HL-60 (cell line): ENCODE measurements at regions not wholly inside any gene's neighbourhood (a gene's known extent, or its start where the extent isn't known, plus 50 kb on each side); places are given as distances from the start of the nearest gene placed in this dataset.
"Not testable (repeated sequence)": the region's sequence is repeated elsewhere in the genome, so short reads cannot be mapped to it uniquely, and the experiment has no call there.

Experiments
- DNase-seq, 2 experiments: peaks; one replicate each; pipeline ENCODE4 v3.0.0-alpha.2; 2010 to 2020; ENCODE audit warnings: low read depth in 1 of 2, low spot score in 1 of 2
- H3K27ac ChIP-seq: fragments of 250-450 bp; sonication (Bioruptor Pico); replicated peaks from 2 replicates; pipeline ENCODE4 v1.5.1; 2020; ENCODE audit warnings: mild to moderate bottlenecking, moderate library complexity
- H3K27me3 ChIP-seq: fragments of 250-450 bp; sonication (Bioruptor Pico); 2 replicates; pipeline ENCODE4 v1.5.1; 2021; ENCODE audit warnings: mild to moderate bottlenecking, moderate library complexity; ENCODE audit not compliant: insufficient read depth, poor library complexity, severe bottlenecking
- H3K4me3 ChIP-seq: replicated peaks from 2 replicates; pipeline ENCODE4 v1.5.1; 2011; ENCODE audit warnings: mild to moderate bottlenecking, control low read depth, low read length; ENCODE audit not compliant: insufficient read depth
- CTCF ChIP-seq: IDR thresholded peaks from one replicate; pipeline ENCODE4 v1.5.1; 2011; ENCODE audit warnings: low read length, control low read depth, inconsistent platforms; ENCODE audit not compliant: insufficient read depth
- GABPA ChIP-seq: IDR thresholded peaks from 2 replicates; pipeline ENCODE4 v1.6.1; 2012; ENCODE audit warnings: low read depth
- POLR2AphosphoS5 ChIP-seq: IDR thresholded peaks from 2 replicates; pipeline ENCODE4 v1.6.1; 2012; ENCODE audit warnings: low read depth
- REST ChIP-seq: IDR thresholded peaks from 2 replicates; pipeline ENCODE4 v1.6.1; 2012; ENCODE audit warnings: low read depth; ENCODE audit not compliant: insufficient replicate concordance
- SPI1 ChIP-seq: IDR thresholded peaks from 2 replicates; pipeline ENCODE4 v1.6.1; 2012; ENCODE audit warnings: low read depth, mild to moderate bottlenecking, borderline replicate concordance

GRCh38 chr1:187063271-187063670 is 234.5 kb downstream of the PLA2G4A start:
- no peak for DNase-seq
- Histone ChIP-seq H3K27me3 (no peaks in the 10 kb centered on the region), H3K27ac (no peak overlapping the region), H3K4me3 (no peak overlapping the region)
- TF ChIP-seq REST (no peak), SPI1 (no peak), GABPA (no peak), CTCF (no peak), POLR2AphosphoS5 (no peak)

- H3K27ac ChIP-seq, result no peak overlapping the region
- H3K4me3 ChIP-seq, result no peak overlapping the region
- TF ChIP-seq SPI1 (no peak), REST (no peak), CTCF (no peak), GABPA (no peak), POLR2AphosphoS5 (no peak)
- no peaks in the 10 kb centered on the region for H3K27me3 ChIP-seq
- no peak for DNase-seq
Measured at GRCh38 chr1:187067160-187067559, 238.4 kb downstream of the PLA2G4A start.

GRCh38 chr1:187070076-187070475 is 241.3 kb downstream of the PLA2G4A start:
- DNase-seq, result no peak
- TF ChIP-seq POLR2AphosphoS5, result no peak
- no peak for TF ChIP-seq CTCF
- no peak for TF ChIP-seq REST
- TF ChIP-seq SPI1, result no peak
- no peak for TF ChIP-seq GABPA
- Histone ChIP-seq H3K4me3 (no peak overlapping the region), H3K27ac (no peak overlapping the region), H3K27me3 (no peaks in the 10 kb centered on the region)

- H3K27me3 ChIP-seq, H3K4me3 ChIP-seq, DNase-seq, H3K27ac ChIP-seq: not testable (repeated sequence)
Measured at GRCh38 chr1:187072262-187073034, 243.7 kb downstream of the PLA2G4A start.

- not testable (repeated sequence) for DNase-seq, H3K27ac ChIP-seq, H3K27me3 ChIP-seq, H3K4me3 ChIP-seq
Measured at GRCh38 chr1:187073035-187073560, 244.3 kb downstream of the PLA2G4A start.
